ENCODE measurements at regions not wholly inside any gene's neighbourhood (a gene's known extent, or its start where the extent isn't known, plus 50 kb on each side); places are given as distances from the start of the nearest gene placed in this dataset.

GRCh38 chr6:139611327-139612134 is 237.1 kb upstream of the CITED2 start:
- no peak for TF ChIP-seq POLR2A (IDR thresholded peaks at IDR 0.05)
- TF ChIP-seq, protein P1, sequence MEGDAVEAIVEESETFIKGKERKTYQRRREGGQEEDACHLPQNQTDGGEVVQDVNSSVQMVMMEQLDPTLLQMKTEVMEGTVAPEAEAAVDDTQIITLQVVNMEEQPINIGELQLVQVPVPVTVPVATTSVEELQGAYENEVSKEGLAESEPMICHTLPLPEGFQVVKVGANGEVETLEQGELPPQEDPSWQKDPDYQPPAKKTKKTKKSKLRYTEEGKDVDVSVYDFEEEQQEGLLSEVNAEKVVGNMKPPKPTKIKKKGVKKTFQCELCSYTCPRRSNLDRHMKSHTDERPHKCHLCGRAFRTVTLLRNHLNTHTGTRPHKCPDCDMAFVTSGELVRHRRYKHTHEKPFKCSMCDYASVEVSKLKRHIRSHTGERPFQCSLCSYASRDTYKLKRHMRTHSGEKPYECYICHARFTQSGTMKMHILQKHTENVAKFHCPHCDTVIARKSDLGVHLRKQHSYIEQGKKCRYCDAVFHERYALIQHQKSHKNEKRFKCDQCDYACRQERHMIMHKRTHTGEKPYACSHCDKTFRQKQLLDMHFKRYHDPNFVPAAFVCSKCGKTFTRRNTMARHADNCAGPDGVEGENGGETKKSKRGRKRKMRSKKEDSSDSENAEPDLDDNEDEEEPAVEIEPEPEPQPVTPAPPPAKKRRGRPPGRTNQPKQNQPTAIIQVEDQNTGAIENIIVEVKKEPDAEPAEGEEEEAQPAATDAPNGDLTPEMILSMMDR (IDR thresholded peaks at IDR 0.05), result no peak
- no peak for TF ChIP-seq POLR2AphosphoS5 (IDR thresholded peaks at IDR 0.05)
